ENCODE measurements at regions not wholly inside any gene's neighbourhood (a gene's known extent, or its start where the extent isn't known, plus 50 kb on each side); places are given as distances from the start of the nearest gene placed in this dataset.
"Not testable (repeated sequence)": the region's sequence is repeated elsewhere in the genome, so short reads cannot be mapped to it uniquely, and the experiment has no call there.

GRCh38 chr18:44564922-44565321, 115.8 kb upstream of the SETBP1 start:
- DNase-seq (ENCODE audit: extremely low read depth in 1 of 2, low read depth in 1 of 2): no peak

GRCh38 chr18:44568342-44568741, 112.3 kb upstream of the SETBP1 start:
- DNase-seq (ENCODE audit: extremely low read depth in 1 of 2, low read depth in 1 of 2): no peak

DNA sequence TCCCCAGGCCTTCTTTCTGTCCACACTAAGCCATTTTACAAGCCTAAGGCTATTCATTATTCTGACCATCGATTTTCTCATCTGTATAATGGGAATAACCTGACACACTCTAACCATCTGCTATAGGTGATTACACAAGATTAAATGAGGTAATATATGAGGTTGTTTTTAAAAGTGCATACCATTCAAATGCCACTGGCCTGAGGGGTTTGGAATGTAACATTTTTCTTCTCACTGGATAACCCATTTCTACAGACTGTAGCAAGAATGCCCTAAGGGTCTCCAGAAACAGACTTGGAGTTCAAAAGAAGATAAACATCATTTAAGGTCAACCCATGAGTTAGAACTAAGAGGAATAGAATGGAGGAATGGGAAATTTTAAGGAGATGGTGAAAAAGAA, 111.7 kb upstream of the SETBP1 start:
- DNase-seq (ENCODE audit: extremely low read depth in 1 of 2, low read depth in 1 of 2): no peak

DNA sequence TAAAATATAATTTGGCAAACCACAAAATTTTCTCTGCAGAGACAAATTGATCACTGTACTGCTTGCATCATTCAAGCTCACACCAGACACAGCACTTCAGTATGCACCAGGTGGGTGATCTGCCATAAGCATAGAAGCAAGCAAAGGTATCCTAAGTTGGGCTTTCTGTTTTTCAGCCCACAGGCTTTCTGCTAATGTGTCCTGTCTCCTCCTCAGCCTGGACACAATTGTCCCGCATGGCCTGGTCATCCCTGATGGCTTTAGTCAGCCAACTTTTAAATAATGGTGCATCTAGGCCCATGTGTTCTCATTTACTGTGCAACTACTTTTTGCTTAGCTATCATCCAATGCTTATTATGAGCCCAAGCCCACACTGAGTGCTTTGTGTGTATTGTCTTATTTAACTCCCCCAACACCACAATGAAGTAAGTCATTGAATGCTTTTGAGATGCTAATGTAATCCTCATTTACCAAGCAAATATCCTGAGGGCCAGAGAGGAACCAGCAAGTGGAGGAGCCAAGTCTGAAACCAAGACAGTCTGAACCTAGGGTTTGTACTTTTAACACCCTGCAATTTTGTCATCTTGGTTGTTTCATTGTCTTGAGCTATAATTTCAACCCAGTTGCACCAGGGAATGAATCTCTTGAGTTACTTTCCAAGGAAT, 111.2 kb upstream of the SETBP1 start:
- DNase-seq (ENCODE audit: extremely low read depth in 1 of 2, low read depth in 1 of 2): no peak

DNA sequence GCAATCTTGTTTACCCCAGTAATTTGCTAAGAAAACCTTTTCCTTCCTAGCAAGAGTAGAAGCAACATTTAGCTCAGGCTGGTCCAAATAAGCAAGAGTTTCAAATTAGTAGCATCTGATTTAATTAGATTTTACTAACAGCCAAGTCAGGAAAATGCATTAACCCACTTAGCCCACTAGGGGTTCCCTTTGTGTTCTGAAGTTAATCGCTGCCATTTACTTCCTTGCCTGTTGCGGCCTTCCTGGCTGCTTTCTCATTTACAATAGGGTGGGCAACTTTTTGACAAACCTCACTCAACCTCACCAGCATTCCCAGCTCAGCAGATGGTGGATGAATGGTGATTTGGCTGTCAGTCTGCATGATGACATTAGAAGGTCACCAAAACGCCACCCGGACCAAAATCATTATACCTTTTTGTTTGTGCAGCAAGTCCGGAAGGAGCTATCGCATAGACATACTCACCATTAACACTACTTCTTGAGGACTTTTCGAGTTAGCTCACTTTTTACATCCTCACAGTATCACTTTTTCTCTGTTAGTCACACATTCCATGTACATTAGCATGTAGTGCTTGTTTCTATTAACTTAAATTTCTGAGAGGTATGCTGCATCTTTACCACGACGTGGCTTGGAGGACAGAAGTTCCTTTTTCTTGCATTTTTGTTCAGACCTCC, 101.5 kb upstream of the SETBP1 start:
- no peak for DNase-seq (ENCODE audit: extremely low read depth in 1 of 2, low read depth in 1 of 2)

DNA sequence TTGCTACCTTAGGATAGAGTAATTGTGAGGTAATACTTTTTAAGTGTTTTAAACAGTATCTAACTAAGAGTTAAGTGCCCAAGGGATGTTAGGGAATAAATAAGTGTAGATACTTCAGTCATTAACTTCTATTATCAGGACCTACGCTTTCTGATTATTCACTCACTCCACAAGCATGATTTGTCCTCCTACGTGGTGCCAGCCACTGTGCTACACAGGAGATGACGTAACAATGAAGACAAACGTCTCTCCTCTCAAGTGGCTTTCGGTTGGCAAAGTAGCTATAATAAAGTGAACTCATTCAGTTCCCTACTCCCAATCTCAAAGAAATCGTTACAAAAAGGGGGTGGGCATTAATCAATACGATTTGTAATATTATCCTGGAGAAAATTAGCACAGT, 100.9 kb upstream of the SETBP1 start:
- no peak for DNase-seq (ENCODE audit: extremely low read depth in 1 of 2, low read depth in 1 of 2)

DNA sequence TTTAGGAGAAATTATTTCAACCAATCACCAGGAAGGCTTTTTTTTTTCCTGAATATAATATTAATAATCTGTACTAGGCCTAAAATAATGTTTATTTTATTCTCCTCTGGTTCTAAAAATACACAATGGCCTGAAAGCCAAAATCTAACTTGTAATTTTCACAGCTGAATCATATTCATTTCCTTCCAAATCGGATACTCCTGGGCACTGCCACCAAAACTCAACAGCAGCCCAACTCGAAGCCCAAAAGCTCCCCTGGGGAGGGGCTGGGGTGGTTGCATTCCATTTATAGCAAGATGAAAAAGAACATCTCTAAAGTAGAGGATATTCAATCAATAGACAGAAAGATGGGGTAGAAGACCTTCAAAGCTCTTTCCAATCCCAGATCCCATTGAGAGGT, 100.5 kb upstream of the SETBP1 start:
- DNase-seq (ENCODE audit: extremely low read depth in 1 of 2, low read depth in 1 of 2): no peak

- not testable (repeated sequence) for DNase-seq (ENCODE audit: extremely low read depth in 1 of 2, low read depth in 1 of 2)
These were observed 99.9 kb upstream of the SETBP1 start for GRCh38 chr18:44580782-44581181.

DNA sequence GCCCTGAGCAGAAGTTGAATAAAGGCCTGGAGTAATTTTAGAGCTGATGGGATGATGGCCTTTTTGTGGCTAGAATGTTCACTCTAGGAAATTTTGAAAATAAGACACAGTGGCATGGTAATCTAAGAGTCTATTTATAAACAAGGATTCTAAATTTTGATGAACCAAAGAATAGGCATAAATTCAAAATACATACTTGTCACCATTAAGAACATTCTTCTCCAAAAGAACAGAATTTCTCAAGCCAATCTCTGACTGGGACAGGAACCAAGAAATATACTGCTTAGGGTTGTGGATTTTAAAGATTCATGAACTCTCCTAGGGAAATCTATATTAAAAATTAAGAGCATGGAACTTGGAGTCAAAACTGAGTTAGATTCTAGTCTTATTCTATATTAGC, 98.2 kb upstream of the SETBP1 start:
- no peak for DNase-seq (ENCODE audit: extremely low read depth in 1 of 2, low read depth in 1 of 2)

DNA sequence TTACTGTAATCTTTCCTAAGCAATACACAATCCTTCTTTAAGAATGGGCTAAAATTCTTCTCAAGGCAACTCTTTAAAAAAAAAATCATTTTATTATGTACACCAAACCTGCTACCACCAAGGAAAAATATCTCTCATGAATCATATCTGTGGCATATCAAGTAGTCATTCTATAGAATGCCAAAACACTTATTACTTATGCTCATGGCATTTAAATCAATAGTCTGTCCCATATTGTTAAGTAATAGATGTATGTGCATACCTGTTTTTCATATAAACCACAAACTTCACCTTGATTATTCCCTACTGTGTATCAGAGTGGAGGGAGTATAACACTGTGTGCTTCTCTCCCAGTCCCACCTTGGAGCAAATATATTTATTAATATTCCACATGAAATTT, 95.8 kb upstream of the SETBP1 start:
- DNase-seq (ENCODE audit: extremely low read depth in 1 of 2, low read depth in 1 of 2): no peak

GRCh38 chr18:44586782-44587524, 93.7 kb upstream of the SETBP1 start:
- no peak for DNase-seq (ENCODE audit: extremely low read depth in 1 of 2, low read depth in 1 of 2)

GRCh38 chr18:44588508-44588907, 92.2 kb upstream of the SETBP1 start:
- DNase-seq (ENCODE audit: extremely low read depth in 1 of 2, low read depth in 1 of 2): no peak

DNA sequence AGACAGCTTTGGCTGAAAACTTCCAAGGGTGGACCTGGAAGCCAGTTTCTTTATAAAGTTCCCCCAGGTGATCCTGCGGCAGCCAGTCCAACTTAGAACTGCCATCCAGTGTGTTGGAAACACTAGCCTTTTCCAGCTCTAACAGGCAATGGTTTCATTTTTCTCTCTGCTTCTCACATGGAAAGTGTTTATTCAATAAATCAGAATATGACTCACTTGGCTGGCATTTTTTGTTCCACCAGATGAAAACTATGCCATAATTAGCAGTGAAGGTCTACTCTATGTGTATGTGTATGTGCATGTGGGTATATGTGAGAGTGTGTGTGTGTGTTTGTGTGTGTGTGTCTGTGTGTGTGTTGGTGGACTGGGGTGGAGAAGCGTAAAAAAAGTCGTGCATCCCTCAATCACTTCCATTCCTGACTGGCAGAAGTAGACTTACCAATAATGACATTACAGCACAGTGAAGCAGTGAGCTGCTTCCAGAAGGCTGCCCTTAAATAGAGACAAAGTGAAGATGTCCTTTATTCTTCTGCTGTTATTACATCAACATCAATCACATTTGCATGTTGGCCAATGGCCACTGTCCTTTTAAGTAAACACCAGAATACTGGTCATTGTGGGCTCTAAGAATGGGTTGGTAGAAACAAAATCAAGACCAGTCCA, 90.9 kb upstream of the SETBP1 start:
- DNase-seq (ENCODE audit: extremely low read depth in 1 of 2, low read depth in 1 of 2): no peak

DNA sequence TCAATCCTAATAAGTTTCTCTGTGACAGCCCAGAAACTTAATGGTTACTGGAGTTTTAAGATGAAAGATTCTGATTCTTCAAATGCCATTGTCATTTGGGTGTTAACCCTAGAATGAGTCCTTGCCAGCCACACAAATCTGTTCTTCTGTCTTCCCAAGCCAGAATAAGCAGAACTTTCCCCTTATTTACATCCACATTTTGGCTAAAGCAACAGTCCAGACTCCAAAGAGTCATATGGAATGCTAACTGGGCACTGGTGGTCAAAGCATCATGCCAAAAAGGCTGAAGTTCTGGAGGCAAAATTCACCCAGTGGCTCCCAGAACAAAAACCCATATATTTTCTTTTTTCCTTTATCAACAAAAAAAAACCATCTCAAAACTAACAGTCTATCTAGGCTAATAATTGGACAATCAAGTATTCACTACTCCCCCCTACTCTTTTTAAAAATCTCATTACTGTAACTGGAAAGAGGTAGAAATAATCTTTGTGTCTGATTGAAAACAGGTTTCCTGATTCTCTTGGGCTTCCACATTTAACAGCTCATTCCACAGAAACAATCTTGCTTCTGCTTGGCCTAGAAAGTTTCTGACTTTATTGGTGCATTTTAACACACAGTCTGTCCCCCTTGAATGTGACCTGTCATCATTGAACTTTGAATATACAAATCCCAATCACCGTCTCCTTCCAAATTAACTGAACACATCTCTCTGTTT, 89.6 kb upstream of the SETBP1 start:
- no peak for DNase-seq (ENCODE audit: extremely low read depth in 1 of 2, low read depth in 1 of 2)

- no peak for DNase-seq (ENCODE audit: extremely low read depth in 1 of 2, low read depth in 1 of 2)
These were observed 88.0 kb upstream of the SETBP1 start for GRCh38 chr18:44592639-44593038.

DNA sequence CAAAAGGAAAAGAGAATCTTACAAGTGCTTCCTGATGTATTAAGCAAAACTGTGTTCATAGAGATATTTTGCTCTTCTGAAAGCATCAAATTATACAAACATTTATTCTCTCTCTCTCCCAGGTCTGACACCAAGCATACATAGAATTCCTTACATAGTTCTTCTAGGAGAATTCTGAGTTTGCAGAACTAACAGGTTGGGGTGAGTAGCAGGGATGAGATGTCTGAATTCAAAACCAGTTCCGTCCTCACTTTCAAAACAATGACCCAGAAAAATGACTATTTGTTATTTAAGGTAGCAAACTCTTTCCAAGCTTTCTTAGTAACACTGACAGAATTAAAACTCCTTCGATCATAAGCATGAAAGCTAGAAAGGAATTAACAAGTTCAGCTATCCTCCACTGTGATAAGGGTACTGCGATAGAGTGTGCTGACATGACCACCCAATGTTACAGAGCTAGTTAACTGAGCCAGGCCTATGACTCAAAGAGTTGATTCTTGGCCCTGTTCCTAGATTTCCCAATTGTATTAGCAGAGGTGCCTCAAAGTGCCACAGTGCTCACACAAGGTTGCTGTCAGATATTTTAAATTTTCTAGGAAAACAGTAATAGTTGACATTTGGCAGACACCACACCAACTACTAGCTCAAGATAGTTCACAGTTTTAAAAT, 85.8 kb upstream of the SETBP1 start:
- DNase-seq (ENCODE audit: extremely low read depth in 1 of 2, low read depth in 1 of 2): no peak

DNA sequence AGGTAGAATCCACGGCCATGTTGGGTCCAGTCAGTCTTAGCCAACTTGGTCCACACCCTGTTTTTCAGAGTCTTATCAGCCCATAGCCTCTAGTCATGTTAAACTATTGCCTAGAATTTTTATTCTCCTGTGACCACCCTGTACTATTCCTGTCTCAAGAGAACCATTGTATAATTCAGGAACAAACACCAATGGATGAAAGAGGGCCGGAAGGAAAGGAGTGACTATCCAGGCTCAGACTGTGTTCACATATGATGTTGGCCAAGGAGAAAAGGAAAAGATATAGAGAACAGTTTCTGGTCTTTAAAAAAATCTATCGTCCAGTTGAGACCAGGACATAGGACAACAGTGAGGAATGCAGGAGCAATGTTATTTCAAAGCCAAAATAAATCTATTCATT, 82.9 kb upstream of the SETBP1 start:
- DNase-seq (ENCODE audit: extremely low read depth in 1 of 2, low read depth in 1 of 2): no peak

GRCh38 chr18:44598514-44598913, 82.2 kb upstream of the SETBP1 start:
- no peak for DNase-seq (ENCODE audit: extremely low read depth in 1 of 2, low read depth in 1 of 2)

DNA sequence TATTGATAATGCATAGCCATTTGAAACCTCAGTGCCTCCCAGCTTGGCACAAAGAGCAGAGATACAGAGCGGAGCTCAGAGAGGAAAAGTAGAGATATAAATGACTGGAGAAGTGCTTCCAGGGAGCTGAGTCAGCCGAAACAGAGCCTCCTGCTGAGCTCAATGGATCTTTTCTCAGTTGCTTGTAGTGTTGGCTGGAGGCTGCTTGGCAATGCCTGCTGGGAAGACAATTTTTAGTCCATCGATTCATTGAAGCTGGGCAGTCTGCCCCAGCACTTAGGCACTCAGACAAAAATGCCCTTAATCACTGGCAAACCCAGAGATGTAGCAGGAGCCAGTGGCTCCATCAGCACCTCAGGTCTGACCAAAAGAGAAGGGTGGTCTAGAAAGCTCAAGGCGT, 81.3 kb upstream of the SETBP1 start:
- no peak for DNase-seq (ENCODE audit: extremely low read depth in 1 of 2, low read depth in 1 of 2)

- no peak for DNase-seq (ENCODE audit: extremely low read depth in 1 of 2, low read depth in 1 of 2)
These were observed 79.2 kb upstream of the SETBP1 start for GRCh38 chr18:44601447-44601846.

All from activated CD8-positive, alpha-beta memory T cell treated with anti-CD3 and anti-CD28 coated beads for 1 hour (primary cell).